Motor neuron (in vitro differentiated cells): ENCODE measurements at regions not wholly inside any gene's neighbourhood (a gene's known extent, or its start where the extent isn't known, plus 50 kb on each side); places are given as distances from the start of the nearest gene placed in this dataset.

Experiments used
- ATAC-seq, 8 experiments: fragments of 200-7000 bp; cut with Tn5 transposase; replicated peaks in 6 of 8; 2 replicates each; pipeline ENCODE4 v1.8.0; 2021; ENCODE audit warnings: mild to moderate bottlenecking in 8 of 8, moderate library complexity in 8 of 8
- H3K27ac ChIP-seq, 2 donors: fragments of 250-450 bp; sonication (Bioruptor Pico); 2 replicates each; pipeline ENCODE4 v1.9.0; 2021; ENCODE audit warnings: antibody characterized with exemption in 2 of 2, mild to moderate bottlenecking in 2 of 2, moderate library complexity in 1 of 2
- H3K4me1 ChIP-seq, 2 donors: fragments of 250-450 bp; sonication (Bioruptor Pico); replicated peaks in 1 of 2; 2 replicates each; pipeline ENCODE4 v1.6.1; 2021; ENCODE audit warnings: antibody characterized with exemption in 2 of 2, mild to moderate bottlenecking in 2 of 2, moderate library complexity in 1 of 2
- H3K4me3 ChIP-seq, 5 donors: fragments of 250-450 bp; sonication (Bioruptor Pico); 2 replicates each; pipeline ENCODE4 v1.9.0; 2021; ENCODE audit warnings: antibody characterized with exemption in 5 of 5, mild to moderate bottlenecking in 5 of 5, moderate library complexity in 4 of 5
- WGBS, 10 experiments: fragments of 450-650 bp; shearing (Covaris generic); methylation state at CpG; one replicate each; pipeline ENCODE4 v1.0.0; 2022; 5-methylcytosine and 5-hydroxymethylcytosine counted together
- in situ Hi-C, 9 experiments: fragments of 400-800 bp; cut with MboI; loops; one replicate each; pipeline ENCODE4 v1.15.0; 2021; ENCODE audit warnings: low sequenced_read_pairs in 9 of 9, low pct_unique_long_range_greater_than_20kb in 2 of 9; ENCODE audit not compliant: unreplicated experiment in 9 of 9

DNA sequence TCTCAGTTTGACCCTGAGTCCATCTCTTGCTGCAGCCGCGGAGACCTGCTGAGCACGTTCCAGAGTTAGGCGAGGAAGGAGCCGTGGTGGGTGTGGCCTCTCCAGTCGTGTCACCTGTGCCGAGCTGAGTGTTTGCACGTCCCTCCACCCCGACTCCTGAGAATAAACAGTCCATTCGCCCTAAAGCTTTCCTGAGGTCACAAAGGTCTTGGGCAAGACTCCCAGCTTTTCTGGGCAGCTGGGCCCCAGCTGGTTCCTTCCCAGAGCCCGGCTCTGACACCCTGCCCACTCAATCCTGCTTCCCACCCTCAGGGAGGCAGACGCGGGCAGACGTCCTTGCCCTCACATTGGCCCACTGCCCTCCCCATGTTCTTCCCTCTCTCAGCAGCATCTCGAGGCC, 142.2 kb downstream of the KCTD15 start:
- no peak for ATAC-seq
- Histone ChIP-seq H3K27ac (no peak overlapping the region), H3K4me1 (no peaks in the 10 kb centered on the region), H3K4me3 (no peak overlapping the region)
- in situ Hi-C loops: no loop called here
- whole genome bisulfite sequencing, 10 experiments: 33 to 90% (median 83%) methylated on average over 1 to 3 of the region's 15 CpGs; no CpG with 5 or more reads in 6 of the 10 experiments

DNA sequence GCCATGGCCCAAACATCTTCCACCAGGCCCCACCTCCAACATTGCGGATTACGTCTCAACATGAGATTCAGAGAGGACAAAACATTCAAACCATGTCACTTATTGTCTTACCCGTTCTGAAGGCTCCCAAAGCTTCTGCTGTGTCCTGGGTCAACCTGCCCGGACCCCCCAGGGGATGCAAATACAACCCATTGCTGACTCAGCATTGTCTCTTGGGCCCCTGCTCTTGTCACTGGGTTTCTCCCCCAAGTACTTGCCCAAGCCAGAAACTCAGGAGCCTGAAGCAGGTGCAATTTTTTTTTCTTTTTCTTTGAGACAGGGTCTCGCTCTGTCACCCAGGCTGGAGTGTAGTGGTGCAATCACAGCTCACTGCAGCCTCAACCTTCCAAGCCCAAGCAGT, 144.5 kb downstream of the KCTD15 start:
- Histone ChIP-seq H3K4me3 (no peak overlapping the region), H3K27ac (no peak overlapping the region), H3K4me1 (no peaks in the 10 kb centered on the region)
- ATAC-seq: no peak
- 40 to 100% (median 70%) methylated on average over 1 to 4 of the region's 5 CpGs; no CpG with 5 or more reads in 2 of the 10 experiments for WGBS, 10 experiments
- in situ Hi-C loops: no loop called here

DNA sequence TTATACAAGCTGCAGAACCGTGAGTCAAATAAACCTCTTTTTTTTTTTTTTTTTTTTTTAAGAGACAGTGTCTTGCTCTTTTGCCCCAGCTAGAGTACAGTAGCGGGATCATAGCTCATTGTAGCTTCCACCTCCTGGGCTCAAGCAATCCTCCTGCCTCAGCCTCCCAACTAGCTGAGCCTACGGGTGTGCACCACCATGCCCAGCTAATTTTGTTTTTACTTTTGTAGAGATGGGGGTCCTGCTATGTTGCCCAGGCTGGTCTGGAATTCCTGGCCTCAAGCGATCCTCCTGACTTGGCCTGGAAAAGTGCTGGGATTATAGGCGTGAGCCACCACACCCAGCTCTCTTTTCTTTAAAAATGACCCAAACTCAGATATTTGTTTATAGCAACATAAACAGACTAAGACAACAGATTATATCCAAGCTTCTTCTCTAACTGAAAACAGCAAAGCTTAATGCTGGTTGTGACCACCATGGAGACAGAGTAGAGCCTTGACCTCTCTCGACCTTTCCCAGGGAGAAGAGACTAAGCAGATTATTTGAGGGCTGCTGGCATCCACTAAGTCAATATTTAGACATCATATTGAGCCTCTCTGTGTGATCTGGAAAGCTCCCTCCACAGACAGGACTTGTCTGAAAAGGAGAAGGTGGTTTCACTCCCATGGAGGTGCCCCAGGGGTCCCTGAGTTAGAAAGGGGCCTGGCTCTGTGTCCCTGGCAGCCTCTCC, 150.0 kb downstream of the KCTD15 start:
- Histone ChIP-seq H3K4me1 (peaks cover 0 to 13% of the 10 kb centered on the region in 2 donors), H3K27ac (no peak overlapping the region), H3K4me3 (no peak overlapping the region)
- 50 to 96% (median 80%) methylated on average over 1 to 5 of the region's 6 CpGs; no CpG with 5 or more reads in 1 of the 10 experiments for WGBS, 10 experiments
- ATAC-seq: peak in 2 of 8 experiments; percentile 16 to 80
- in situ Hi-C loops: no loop called here

DNA sequence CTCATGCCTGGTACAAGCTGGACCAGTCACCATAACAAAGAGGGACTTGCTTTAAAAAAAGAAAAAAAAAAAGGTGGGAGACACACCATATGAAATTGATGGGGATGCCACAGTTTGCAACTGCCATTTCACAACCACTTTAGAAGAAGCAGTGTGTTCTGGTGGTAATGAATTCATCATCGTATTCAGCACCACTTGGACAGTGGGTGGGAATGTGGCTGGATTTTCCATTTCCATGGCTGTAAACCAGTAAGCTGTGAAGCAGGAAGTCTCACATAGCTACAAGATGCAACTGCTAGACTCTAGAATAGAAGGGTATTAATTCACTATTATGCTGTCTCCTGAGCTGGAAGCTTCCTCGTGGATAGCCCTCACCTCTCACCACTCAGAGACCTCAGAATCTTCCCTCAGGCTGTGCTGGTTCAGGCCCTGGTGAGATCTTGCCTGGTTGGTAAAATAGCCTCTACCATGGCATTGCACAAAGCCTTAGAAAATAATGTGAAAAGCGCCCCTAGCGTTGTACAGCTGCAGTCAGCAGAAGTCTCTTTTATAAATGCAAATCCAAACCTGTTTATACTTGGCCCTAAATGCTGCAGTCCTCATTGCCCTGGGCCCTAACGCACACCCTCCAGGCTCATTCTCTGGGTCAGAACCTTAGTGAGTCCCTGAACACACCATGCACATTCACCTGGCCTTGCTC, 150.7 kb downstream of the KCTD15 start:
- in situ Hi-C loops: no loop called here
- Histone ChIP-seq H3K4me1 (peaks cover 0 to 13% of the 10 kb centered on the region in 2 donors), H3K27ac (no peak overlapping the region), H3K4me3 (no peak overlapping the region)
- peak in 4 of 8 experiments; percentile 36 to 55 (median 41) for ATAC-seq
- 0 to 71% (median 45%) methylated on average over 1 to 5 of the region's 5 CpGs for WGBS, 10 experiments

DNA sequence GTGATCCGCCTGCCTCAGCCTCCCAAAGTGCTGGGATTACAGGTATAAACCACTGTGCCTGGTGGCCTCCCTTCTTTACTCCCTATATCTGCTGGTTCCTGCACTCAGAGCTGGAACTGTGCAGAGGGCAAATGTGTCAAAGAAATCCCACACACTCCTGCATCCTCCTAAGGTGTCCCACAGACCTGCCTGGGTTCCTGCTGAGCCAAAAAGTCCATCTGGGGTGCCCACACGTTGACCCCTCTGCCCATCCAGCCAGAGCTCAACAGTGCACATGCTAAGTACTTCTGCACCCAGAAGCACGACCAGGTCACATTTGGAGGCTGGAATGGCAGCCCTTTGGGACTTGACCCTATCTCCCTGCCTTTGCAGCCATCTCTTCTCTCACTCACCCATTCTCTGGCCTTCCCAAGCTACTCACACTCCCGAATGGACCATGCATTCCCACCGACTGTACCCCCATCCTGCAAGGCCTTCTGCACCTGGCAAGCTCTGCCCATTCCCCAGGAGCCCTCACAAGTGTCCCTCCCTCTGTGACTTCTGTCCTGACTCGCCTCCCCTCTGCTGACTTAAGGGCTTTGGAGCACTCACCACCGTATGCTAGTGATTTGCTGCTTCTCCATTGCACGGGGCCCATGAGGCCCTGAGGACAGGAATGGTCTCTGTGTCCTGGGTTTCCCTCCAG, 152.1 kb downstream of the KCTD15 start:
- H3K4me1 ChIP-seq: peaks cover 0 to 13% of the 10 kb centered on the region in 2 donors
- H3K27ac ChIP-seq: no peak overlapping the region
- in situ Hi-C loops: no loop called here
- WGBS, 10 experiments: 38 to 77% (median 62%) methylated on average over 1 to 6 of the region's 8 CpGs; no CpG with 5 or more reads in 2 of the 10 experiments
- H3K4me3 ChIP-seq: no peak overlapping the region
- ATAC-seq: no peak

DNA sequence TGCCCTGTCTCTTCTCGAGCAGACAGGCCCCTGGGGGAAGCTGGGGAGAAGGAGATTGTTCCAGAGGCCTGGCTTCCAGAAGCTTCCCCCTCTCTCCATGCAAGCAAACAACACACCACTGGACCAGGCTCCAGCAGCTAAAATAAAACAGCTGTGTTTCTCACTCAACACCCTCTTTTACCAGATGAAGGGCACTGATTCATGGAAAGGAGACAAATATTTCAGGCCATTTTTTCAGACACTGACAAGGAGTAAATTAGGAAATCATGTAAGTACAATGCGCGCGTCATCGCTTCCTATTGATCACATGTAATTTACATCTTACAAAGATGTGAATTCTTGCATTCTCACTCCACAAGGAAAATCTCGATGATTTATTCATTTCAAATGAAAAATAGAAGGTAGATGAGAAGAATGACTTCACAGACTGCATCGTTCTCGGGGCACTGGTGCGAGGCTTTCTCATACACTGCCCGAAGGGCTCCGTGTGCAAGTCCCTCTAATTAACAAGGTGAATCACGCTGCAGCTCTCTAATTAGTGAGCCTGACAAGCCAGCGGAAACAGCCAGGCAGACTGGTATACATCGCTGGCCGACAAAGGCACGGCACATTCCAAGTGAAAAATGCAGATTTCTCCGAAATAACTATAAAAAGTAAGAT, 153.6 kb downstream of the KCTD15 start:
- in situ Hi-C loops: no loop called here
- peak; percentile 34 to 83 (median 52) for ATAC-seq
- Histone ChIP-seq H3K4me3 (no peak overlapping the region), H3K4me1 (peaks cover 0 to 13% of the 10 kb centered on the region in 2 donors), H3K27ac (no peak overlapping the region)
- WGBS, 10 experiments: 13 to 91% (median 70%) methylated on average over 4 to 17 of the region's 17 CpGs

DNA sequence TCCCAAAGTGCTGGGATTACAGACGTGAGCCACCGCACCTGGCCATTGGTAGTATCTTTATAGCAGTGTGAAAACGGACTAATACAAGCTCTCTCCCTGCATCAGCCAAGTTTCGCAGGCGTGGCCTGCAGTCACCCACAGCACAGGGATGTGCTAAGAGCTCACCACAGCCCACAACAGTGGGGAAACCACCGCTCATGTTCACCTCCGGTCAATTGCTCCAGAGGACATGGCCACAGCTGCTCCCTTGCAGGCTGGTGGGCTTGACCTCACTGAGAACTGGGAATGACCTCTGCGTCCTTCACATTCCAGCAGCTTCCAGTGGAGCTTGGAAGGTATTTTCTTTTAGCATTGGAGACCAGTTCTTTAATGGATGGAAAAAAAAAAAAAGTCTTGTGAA, 156.4 kb downstream of the KCTD15 start:
- no peak for ATAC-seq
- peaks cover 0 to 3% of the 10 kb centered on the region in 2 donors for H3K4me1 ChIP-seq
- in situ Hi-C loops: no loop called here
- H3K4me3 ChIP-seq: no peak overlapping the region
- no peak overlapping the region for H3K27ac ChIP-seq
- WGBS, 10 experiments: 20 to 100% (median 86%) methylated on average over 1 to 7 of the region's 8 CpGs

DNA sequence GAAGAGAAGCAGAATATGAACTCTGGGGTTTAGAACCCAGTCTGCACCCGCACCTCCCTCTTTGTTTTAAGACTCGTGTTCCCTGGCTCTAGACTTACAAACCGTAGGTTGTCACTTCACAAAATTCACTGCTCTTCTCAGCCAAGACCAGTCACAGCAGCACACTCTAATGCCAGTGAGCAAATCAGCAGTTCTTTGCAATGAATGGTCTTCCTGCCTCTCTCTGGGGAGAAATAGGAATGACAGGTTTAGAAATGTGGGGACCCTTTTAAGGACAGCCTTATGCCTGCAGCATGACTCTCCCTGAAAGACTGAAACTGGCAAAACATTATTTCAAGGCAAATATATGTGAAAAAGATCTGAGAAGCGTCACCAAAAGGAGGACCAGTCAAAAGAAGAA, 156.9 kb downstream of the KCTD15 start:
- in situ Hi-C loops: no loop called here

DNA sequence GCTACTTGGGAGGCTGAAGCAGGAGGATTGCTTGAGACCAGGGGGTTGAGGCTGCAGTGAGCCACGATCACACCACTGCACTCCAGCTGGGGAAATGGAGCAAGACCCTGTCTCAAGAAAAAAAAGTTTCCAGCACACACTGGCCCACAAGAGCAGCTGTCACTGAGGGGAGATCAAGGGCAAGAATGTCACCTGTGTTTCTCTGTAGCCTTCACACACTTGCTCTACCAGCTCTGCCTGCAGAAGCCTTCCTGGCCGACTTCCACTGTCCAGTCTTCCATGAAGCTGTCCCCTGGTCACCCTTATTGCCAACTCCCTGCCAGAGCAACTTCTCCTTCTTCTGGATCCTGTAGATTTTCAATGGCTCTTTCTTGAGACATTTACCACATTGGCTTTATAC, 158.0 kb downstream of the KCTD15 start:
- no peak overlapping the region for H3K4me3 ChIP-seq
- ATAC-seq: no peak
- H3K4me1 ChIP-seq: peaks cover 0 to 3% of the 10 kb centered on the region in 2 donors
- H3K27ac ChIP-seq: no peak overlapping the region
- in situ Hi-C loops: no loop called here
- 0 to 100% (median 91%) methylated on average over 1 to 2 of the region's 2 CpGs; no CpG with 5 or more reads in 6 of the 10 experiments for WGBS, 10 experiments

More for the DNA sequence above, 156.9 kb downstream of the KCTD15 start:
- no peak overlapping the region for H3K27ac ChIP-seq
- peak in 1 of 8 experiments; percentile 36 for ATAC-seq
- peaks cover 0 to 3% of the 10 kb centered on the region in 2 donors for H3K4me1 ChIP-seq
- 3 to 63% (median 31%) methylated on average over 1 to 3 of the region's 4 CpGs; no CpG with 5 or more reads in 2 of the 10 experiments for WGBS, 10 experiments
- H3K4me3 ChIP-seq: no peak overlapping the region

DNA sequence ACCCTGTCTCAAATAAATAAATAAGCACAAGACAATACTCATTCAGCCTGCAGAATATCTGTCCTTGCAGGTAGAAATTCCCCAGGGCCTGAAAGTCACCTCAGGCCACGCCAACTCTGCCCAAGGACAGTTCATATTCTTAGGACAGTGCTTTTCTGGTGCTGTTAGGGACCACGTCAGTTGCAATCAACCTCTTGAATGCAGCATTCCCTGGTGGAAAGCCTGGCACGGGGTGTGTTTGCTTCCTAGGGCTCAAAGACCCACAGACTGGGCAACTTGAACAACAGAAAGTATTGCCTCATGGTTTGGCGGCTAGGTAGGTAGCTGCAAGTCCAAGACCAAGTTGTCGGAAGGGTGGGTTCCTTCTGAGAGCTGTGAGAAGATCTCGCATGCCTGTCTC, 160.3 kb downstream of the KCTD15 start:
- H3K4me3 ChIP-seq: no peak overlapping the region
- in situ Hi-C loops: no loop called here

DNA sequence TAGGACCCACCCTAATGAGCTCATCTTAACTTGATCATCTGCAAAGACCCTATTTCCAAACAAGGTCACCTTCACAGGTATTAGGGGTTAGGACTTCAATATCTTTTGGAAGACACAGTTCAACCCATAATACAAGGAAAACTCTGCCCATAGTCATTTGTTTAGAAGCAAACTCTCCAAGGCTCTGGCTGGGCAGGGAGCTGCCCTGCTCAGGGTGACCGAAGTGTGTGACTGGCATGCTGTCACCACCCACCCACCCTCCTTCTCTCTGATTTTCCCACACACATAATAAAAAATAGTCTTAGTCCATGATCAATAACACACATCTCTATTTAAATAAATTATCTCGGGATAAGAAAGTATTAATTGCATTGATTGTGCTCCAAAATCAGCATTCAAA, 161.1 kb downstream of the KCTD15 start:
- Histone ChIP-seq H3K27ac (no peak overlapping the region), H3K4me3 (no peak overlapping the region), H3K4me1 (no peaks in the 10 kb centered on the region)
- no peak for ATAC-seq
- in situ Hi-C loops: no loop called here
- 0 to 73% (median 39%) methylated on average over 1 to 2 of the region's 2 CpGs; no CpG with 5 or more reads in 6 of the 10 experiments for WGBS, 10 experiments

More for the DNA sequence above, 160.3 kb downstream of the KCTD15 start:
- WGBS, 10 experiments: 0 to 100% (median 76%) methylated on average over 1 to 3 of the region's 6 CpGs; no CpG with 5 or more reads in 1 of the 10 experiments
- H3K27ac ChIP-seq: no peak overlapping the region
- no peaks in the 10 kb centered on the region for H3K4me1 ChIP-seq
- ATAC-seq: no peak

DNA sequence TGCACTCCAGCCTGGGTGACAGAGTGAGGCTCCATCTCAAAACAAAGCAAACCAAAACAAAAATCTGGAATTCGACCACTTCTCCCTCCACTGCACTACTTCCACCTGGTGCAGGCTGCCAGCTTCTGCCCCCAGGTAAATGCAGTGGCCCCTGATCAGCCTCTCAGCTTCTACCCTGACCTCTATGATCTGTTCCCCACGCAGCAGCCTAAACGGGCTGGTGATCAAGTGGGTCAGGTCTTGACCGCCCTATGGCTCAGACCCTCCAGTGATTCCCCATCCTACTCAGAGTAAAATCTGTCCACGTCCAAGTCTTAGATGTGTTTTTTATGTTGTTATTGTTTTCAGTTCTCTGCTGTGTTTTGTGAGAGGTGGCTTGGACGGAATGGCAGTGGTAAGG, 163.9 kb downstream of the KCTD15 start:
- no peak for ATAC-seq
- H3K4me3 ChIP-seq: no peak overlapping the region
- no peak overlapping the region for H3K27ac ChIP-seq
- in situ Hi-C loops: no loop called here
- H3K4me1 ChIP-seq: no peaks in the 10 kb centered on the region
- WGBS, 10 experiments: 29 to 80% (median 48%) methylated on average over 1 to 6 of the region's 6 CpGs; no CpG with 5 or more reads in 2 of the 10 experiments
